Pons (tissue), 1 donor: ENCODE measurements at regions not wholly inside any gene's neighbourhood (a gene's known extent, or its start where the extent isn't known, plus 50 kb on each side); places are given as distances from the start of the nearest gene placed in this dataset.
"Not testable (repeated sequence)": the region's sequence is repeated elsewhere in the genome, so short reads cannot be mapped to it uniquely, and the experiment has no call there.

Experiments used
- DNase-seq: peaks from one replicate; pipeline ENCODE4 v3.0.0-alpha.2; 2016; ENCODE audit warnings: low spot score

DNA sequence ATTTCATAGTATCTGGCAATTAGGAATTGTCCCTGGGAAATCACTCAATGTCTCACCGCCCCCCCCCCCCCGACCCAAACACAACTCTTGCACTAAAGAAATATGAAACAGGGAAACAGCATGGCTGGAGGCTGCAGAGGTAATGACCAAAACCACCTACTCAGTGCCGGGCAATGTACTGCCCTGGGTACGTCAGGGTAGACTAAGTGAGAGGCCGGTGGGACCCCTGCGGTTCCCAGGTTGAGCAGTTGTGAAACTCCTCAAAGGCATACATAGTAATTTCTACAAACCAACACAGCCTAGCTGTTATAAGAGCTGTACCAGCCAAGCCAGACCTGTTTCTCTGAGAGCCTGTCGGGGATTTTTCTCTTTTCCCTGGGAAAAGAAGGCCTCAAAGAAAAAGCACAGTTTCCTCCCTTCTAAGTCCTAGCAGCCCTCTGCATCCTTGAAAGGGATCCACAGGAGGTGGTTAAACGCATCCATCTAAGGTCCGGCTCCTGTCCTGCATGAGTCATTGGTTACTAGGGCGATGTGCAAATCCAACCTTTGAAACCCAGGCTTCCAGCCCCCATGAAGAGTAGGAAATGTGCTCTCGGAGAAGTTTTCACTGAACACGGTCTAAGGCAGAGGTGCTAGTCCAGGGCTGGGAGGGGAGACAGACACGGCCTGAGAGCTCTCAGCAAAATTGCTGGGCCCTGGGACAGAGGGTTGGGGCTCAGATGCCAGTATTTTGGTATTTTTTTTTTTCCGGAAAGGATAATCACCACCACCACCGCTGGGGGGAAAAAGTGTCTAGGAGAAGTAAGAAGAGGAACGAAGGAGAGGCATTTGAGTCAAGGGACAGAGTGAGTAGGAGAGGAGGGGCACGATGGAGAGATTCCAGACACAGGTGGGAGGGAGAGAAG, 172.8 kb downstream of the ATP6V0E2 start:
- not testable (repeated sequence) for DNase-seq

DNA sequence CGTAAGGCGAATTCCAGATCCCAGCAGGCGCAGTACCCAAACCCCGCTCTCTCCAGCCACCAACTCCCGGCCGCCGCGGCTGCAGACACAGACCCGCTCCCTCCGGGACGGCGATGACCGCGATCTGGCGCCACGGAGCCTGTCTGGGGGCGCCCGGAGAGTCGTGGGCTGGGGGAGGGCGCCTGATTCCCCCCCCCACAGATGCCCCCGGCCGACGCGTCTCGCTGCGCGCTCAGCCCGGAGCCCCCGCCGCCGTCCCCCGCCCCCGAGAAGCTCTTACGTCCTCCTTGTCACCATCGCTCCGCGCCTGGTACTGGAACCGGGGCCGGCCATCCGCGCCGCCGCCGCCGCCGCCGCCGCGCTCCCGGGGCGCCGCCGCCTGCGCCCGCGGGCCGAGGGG, 173.6 kb downstream of the ATP6V0E2 start:
- not testable (repeated sequence) for DNase-seq

GRCh38 chr7:150047772-150048171, 174.0 kb downstream of the ATP6V0E2 start:
- DNase-seq, result not testable (repeated sequence)

- not testable (repeated sequence) for DNase-seq
Observed at GRCh38 chr7:150048244-150049011, 174.7 kb downstream of the ATP6V0E2 start.

GRCh38 chr7:150049012-150049655, 175.4 kb downstream of the ATP6V0E2 start:
- peak; percentile 23 for DNase-seq

GRCh38 chr7:150053396-150053795, 179.6 kb downstream of the ATP6V0E2 start:
- DNase-seq, result not testable (repeated sequence)

- not testable (repeated sequence) for DNase-seq
Observed at GRCh38 chr7:150054242-150054641, 180.5 kb downstream of the ATP6V0E2 start.

DNA sequence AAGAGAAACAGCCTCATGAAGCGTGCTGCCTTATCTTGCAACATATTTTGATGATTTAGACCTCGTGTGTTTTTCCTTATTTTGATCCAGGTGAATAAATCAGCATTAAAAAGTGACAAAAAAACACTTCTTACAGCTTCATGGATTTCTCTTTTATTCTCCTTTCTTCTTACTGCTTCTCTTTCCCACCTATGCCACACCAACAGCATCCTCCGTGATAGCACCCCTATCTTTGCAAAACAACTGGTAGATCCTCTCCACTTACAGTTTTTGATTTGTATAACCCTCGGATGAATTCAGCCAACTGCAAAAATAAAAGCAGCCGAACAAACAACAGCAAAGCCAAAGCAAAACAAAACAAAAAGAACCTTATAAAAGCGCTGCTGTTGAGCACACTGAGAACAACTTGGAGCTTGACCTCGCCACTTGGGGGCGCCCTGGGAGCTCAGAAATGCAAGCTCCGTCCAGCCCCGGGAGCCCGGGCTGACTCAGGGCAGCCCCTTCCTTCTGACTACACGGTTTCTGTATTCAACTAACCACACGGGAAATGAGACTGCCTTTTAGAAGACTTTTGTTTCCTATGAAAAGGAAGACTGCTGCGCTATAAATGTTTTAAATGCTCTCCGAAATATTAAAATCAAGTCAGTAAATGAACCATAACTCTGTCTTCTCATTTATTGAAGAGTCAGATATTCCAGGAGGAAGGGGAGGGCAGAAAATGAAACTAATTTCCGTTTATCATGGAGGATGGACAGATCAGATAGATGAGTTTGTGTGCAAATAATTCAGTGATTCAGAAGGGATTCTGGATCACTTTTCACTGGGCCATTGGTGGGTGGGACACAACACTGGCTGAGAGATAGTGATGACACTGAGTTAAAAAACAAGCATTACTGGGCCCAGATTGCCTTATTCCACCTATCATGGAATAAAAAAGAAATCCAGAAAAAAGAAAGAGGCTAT, 186.8 kb downstream of the ATP6V0E2 start:
- not testable (repeated sequence) for DNase-seq

DNA sequence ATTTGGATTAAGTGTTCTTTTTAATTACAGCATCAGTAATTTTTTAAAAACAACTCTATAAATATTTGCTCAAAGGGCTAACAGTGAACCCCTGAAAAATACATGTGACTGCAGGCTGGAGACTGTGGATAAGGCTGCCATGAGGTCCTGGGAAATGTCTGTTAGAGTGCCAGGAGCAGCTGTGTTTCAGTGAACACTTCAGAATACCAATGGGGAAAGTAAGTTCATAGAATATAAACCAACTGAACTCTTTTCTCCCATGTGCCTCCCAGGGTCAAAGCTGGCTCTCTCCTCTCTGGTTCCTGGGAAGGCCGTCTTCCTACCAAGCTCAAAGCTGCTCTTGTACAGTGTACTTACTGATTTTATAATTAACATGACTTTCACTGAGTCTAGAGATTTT, 189.4 kb downstream of the ATP6V0E2 start:
- DNase-seq, result not testable (repeated sequence)

DNA sequence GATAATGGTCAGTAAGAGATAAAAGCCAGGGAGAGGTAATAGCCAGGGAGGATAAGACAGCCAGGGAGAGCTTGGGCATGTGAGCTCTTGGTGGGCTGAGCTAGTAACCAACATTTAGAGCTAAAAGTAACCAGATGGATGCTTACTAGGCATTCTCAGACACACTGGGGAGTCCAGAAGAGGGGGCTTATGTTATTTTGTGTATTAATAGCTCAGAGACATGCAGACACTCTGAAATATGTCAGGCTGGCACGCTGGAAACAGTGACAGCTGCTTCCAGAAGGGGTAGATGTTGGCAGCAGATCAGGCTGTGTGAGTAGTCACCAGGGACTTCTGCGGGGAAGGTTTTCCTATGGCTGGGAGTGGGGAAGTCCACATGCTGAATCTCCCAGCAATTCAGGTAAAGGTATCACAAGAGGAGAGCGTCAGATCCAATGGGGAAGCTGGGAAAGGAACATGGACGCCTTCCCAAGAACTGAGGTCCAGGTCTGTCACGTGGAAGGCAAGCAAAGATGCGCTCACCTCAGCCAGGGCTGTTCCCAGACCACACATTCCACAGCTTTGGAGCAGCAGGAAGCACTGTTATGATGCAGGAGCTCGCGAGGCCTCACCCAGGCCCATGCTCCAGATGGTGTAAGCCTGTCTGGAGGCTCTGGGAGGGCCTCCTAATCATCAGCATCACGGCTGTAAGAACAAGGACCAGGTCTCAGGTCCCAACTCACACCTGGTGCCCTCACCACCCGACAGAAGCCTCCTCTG, 196.0 kb downstream of the ATP6V0E2 start:
- not testable (repeated sequence) for DNase-seq

- not testable (repeated sequence) for DNase-seq
Observed at GRCh38 chr7:150077543-150077942, 203.8 kb downstream of the ATP6V0E2 start.

- not testable (repeated sequence) for DNase-seq
Observed at GRCh38 chr7:150081865-150082264, 208.1 kb downstream of the ATP6V0E2 start.

GRCh38 chr7:150084724-150085123, 211.0 kb downstream of the ATP6V0E2 start:
- not testable (repeated sequence) for DNase-seq

GRCh38 chr7:150087478-150087877, 213.7 kb downstream of the ATP6V0E2 start:
- DNase-seq, result not testable (repeated sequence)

DNA sequence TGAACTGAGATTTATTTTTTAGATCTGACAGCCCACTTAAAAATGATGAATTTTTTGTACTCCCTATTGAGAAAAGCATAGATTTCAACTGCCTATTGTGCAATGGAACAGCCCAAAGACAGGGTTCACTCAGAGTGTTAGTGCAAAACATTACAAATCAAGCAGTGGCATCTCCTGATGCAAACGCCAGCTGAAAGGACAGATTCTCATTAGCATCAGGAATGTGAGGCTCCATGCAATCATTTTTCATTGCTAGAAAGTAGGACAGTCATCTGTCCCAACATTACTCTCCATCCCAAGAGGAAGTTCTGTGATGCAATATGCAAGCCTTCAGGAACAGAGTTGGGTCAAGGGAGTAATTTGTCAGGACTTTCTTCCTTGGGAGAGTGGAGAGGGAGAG, 215.4 kb downstream of the ATP6V0E2 start:
- not testable (repeated sequence) for DNase-seq

DNA sequence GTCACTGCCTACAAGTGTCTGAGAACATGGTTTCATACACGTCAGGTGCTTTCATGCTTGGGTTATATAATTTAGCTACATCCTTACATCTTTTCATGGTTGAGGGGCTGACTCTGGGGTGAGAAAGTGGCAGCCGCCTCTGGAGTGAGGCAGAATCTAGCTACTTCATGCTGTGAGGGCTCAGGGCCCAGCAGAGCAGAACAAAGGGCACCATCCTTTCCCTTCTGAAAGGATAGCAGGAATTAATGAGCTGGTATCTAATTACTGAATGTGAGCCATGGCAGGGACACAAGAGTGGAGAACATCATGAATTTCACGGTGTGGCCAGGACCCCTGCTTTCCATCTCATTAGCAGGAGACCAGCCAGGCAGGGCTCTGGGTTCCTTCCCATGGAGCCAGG, 217.0 kb downstream of the ATP6V0E2 start:
- DNase-seq, result not testable (repeated sequence)

DNA sequence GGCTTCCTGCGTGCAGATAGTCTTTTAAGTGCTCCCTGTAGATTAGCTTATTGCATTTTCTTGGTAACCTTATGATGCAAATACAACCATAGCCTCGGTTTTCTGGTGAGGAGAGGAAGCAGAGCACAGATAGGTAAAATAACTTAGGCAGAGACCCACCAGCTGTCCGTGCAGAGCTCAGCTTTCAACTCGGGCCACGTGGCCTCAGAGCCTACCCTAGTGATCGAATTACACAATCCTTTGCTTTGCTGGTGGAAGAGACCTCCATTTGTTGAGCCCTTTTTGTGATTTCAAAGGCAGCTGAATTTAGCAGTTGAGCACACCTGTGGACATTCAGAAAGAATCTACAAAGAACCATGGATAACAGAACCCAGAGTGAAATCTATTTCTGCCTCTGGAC, 220.1 kb downstream of the ATP6V0E2 start:
- not testable (repeated sequence) for DNase-seq

GRCh38 chr7:150096213-150096994, 222.6 kb downstream of the ATP6V0E2 start:
- peak; percentile 49 for DNase-seq

GRCh38 chr7:150098592-150098991, 224.6 kb upstream of the LRRC61 start:
- not testable (repeated sequence) for DNase-seq
